Suprapubic skin (tissue), 4 donors: ENCODE measurements at regions not wholly inside any gene's neighbourhood (a gene's known extent, or its start where the extent isn't known, plus 50 kb on each side); places are given as distances from the start of the nearest gene placed in this dataset.

Experiments used
- DNase-seq, 2 donors: peaks; one replicate each; pipeline ENCODE4 v3.0.0-alpha.2; 2019; ENCODE audit warnings: low spot score in 2 of 2
- H3K27ac ChIP-seq: fragments of 200-600 bp; sonication (generic); one replicate; pipeline ENCODE4 v1.5.1; 2019
- H3K27me3 ChIP-seq: fragments of 200-600 bp; sonication (generic); one replicate; pipeline ENCODE4 v1.5.1; 2019
- H3K36me3 ChIP-seq: fragments of 200-600 bp; sonication (generic); one replicate; pipeline ENCODE4 v1.5.1; 2019
- H3K4me1 ChIP-seq: fragments of 200-600 bp; sonication (generic); one replicate; pipeline ENCODE4 v1.5.1; 2019
- H3K4me3 ChIP-seq: fragments of 200-600 bp; sonication (generic); one replicate; pipeline ENCODE4 v1.5.1; 2019; ENCODE audit warnings: mild to moderate bottlenecking
- H3K9me3 ChIP-seq: fragments of 200-600 bp; sonication (generic); one replicate; pipeline ENCODE4 v1.5.1; 2019
- CTCF ChIP-seq, 2 donors: fragments of 200-600 bp in 1 of 2; fragments of 450-650 bp in 1 of 2; sonication (generic) in 1 of 2; IDR thresholded peaks; one replicate each; pipeline ENCODE4 v1.5.1; 2016 to 2019; ENCODE audit warnings: antibody characterized with exemption in 2 of 2, mild to moderate bottlenecking in 1 of 2, moderate library complexity in 1 of 2
- EP300 ChIP-seq: sonication (generic); formaldehyde crosslinking; IDR thresholded peaks from one replicate; pipeline ENCODE4 v1.6.1; 2017; ENCODE audit warnings: antibody characterized with exemption
- POLR2A ChIP-seq, 2 donors: fragments of 450-650 bp; IDR thresholded peaks; one replicate each; pipeline ENCODE4 v1.6.1; 2017; ENCODE audit warnings: antibody characterized with exemption in 2 of 2, mild to moderate bottlenecking in 2 of 2, moderate library complexity in 2 of 2
- POLR2AphosphoS5 ChIP-seq, 3 donors: sonication (generic); formaldehyde crosslinking; IDR thresholded peaks; one replicate each; pipeline ENCODE4 v1.6.1; 2017; ENCODE audit warnings: antibody characterized with exemption in 3 of 3
- WGBS: methylation state at CpG from one replicate; pipeline ENCODE4 v1.1.5; 2018; 5-methylcytosine and 5-hydroxymethylcytosine counted together

GRCh38 chr10:70962686-70963085 is 74.3 kb upstream of the PCBD1 start:
- H3K9me3 ChIP-seq = no peaks in the 10 kb centered on the region
- no peak overlapping the region for H3K27ac ChIP-seq
- 86% methylated on average over 4 of the region's 4 CpGs for WGBS
- TF ChIP-seq CTCF (IDR thresholded peaks at IDR 0.05) (no peak), POLR2A (IDR thresholded peaks at IDR 0.05) (no peak), EP300 (no peak), POLR2AphosphoS5 (IDR thresholded peaks at IDR 0.05) (no peak)
- H3K27me3 ChIP-seq = peaks cover 15% of the 10 kb centered on the region
- H3K4me1 ChIP-seq = no peaks in the 10 kb centered on the region
- no peak for DNase-seq
- H3K4me3 ChIP-seq = no peak overlapping the region
- H3K36me3 ChIP-seq = no peaks in the 10 kb centered on the region

GRCh38 chr10:70963271-70963670 is 74.9 kb upstream of the PCBD1 start:
- Histone ChIP-seq H3K27me3 (peaks cover 15% of the 10 kb centered on the region), H3K36me3 (no peaks in the 10 kb centered on the region), H3K4me1 (no peaks in the 10 kb centered on the region), H3K4me3 (no peak overlapping the region), H3K9me3 (no peaks in the 10 kb centered on the region), H3K27ac (no peak overlapping the region)
- DNase-seq = no peak
- no peak for TF ChIP-seq EP300
- no peak for TF ChIP-seq POLR2A (IDR thresholded peaks at IDR 0.05)
- TF ChIP-seq CTCF (IDR thresholded peaks at IDR 0.05) = no peak
- TF ChIP-seq POLR2AphosphoS5 (IDR thresholded peaks at IDR 0.05) = no peak
- WGBS = 82% methylated on average over 14 of the region's 14 CpGs

- Histone ChIP-seq H3K4me1 (no peaks in the 10 kb centered on the region), H3K36me3 (no peaks in the 10 kb centered on the region), H3K4me3 (no peak overlapping the region), H3K27me3 (peaks cover 15% of the 10 kb centered on the region), H3K27ac (no peak overlapping the region), H3K9me3 (no peaks in the 10 kb centered on the region)
- DNase-seq = no peak
- WGBS = 75% methylated on average over 5 of the region's 5 CpGs
- TF ChIP-seq POLR2A (IDR thresholded peaks at IDR 0.05) (no peak), EP300 (no peak), POLR2AphosphoS5 (IDR thresholded peaks at IDR 0.05) (no peak), CTCF (IDR thresholded peaks at IDR 0.05) (no peak)
Measured at GRCh38 chr10:70964245-70964644, 75.9 kb upstream of the PCBD1 start.

GRCh38 chr10:70964881-70965280 is 76.5 kb upstream of the PCBD1 start:
- peaks cover 15% of the 10 kb centered on the region for H3K27me3 ChIP-seq
- DNase-seq = no peak
- H3K27ac ChIP-seq = no peak overlapping the region
- 100% methylated on average over 1 of the region's 8 CpGs for WGBS
- H3K36me3 ChIP-seq = no peaks in the 10 kb centered on the region
- no peak for TF ChIP-seq POLR2AphosphoS5 (IDR thresholded peaks at IDR 0.05)
- H3K4me1 ChIP-seq = no peaks in the 10 kb centered on the region
- no peaks in the 10 kb centered on the region for H3K9me3 ChIP-seq
- H3K4me3 ChIP-seq = no peak overlapping the region

GRCh38 chr10:70965566-70965965 is 77.2 kb upstream of the PCBD1 start:
- 94% methylated on average over 8 of the region's 8 CpGs for WGBS
- Histone ChIP-seq H3K4me3 (no peak overlapping the region), H3K27ac (no peak overlapping the region), H3K27me3 (peaks cover 15% of the 10 kb centered on the region), H3K9me3 (no peaks in the 10 kb centered on the region), H3K36me3 (no peaks in the 10 kb centered on the region), H3K4me1 (no peaks in the 10 kb centered on the region)
- DNase-seq = no peak
- no peak for TF ChIP-seq CTCF (IDR thresholded peaks at IDR 0.05)
- no peak for TF ChIP-seq POLR2A (IDR thresholded peaks at IDR 0.05)
- no peak for TF ChIP-seq POLR2AphosphoS5 (IDR thresholded peaks at IDR 0.05)
- no peak for TF ChIP-seq EP300
